HG02852 (cell line): ENCODE measurements at regions not wholly inside any gene's neighbourhood (a gene's known extent, or its start where the extent isn't known, plus 50 kb on each side); places are given as distances from the start of the nearest gene placed in this dataset.

Source experiments
- ATAC-seq: cut with Tn5 transposase; IDR thresholded peaks from one replicate; pipeline ENCODE4 v1.9.1; 2021; ENCODE audit warnings: mild to moderate bottlenecking, moderate library complexity; ENCODE audit not compliant: unreplicated experiment

DNA sequence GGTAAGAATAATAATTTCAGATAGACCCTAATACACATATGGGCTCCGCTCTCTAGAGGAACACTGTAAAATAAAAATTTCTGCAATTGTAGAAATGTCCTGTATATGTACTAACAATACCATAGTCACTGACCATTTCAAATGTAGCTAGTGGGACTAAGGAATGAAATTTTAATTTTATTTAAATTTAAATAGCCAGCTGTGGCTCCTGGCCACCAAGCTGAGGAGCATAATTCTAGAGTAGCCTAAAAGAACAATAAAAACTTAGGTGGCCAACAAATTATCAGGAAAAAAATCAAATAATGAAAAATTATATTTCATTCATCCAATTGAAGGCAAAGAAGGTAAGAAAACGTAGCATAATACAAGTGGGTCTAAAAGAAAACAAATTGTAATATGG, 240.9 kb upstream of the MIR17HG start:
- ATAC-seq, result no peak

DNA sequence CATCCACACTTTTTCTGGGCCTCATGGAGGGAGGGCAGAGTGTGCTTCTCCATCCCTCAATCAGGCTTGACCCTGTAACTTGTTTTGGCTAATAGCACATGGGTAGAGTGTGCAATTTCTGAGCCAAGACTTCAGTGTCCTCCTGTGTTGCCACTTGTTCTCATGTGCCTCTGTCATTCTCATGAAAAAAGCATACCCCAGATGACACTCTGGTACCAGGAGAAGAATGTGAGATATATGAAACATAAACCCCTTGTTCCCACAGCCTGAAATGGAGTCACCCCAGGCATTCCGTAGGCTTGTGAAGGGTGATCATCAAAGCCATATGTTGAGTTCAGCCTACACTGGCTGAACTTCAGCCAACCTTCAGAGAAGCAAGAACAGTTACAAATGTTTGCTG, 239.2 kb upstream of the MIR17HG start:
- no peak for ATAC-seq

DNA sequence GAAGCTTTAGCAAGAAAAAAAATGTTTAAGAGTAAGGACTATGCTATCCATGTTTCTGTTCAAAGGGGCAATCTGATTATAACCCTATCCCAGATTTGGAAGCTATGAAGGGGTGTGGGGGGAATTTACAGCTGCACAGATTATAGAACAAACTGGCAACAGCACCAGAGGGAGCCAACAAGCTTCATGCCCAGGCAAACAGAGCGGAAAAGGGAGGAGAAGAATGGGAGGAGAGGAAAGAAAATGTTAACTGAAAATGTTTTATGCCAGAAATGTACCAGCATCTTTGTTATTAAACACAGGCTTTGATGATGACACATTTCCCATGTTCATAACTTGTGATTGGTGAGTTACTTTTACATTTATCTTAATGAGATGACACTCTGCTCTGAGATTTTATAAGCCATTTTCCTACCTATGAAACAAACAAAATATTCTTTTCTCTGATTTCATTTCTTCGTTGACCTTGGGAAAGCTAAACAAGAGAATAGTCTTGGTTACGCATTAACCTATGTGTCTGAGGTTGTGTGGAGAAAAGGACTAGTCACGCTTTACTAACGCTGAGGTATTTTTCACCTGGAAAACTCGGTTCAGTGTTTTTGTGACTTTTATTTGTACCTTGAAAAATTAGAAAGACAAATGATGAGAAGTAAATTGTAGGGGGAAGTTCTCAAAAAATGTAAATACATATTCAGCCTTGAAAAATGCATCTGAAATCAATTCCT, 235.8 kb upstream of the MIR17HG start:
- ATAC-seq, result no peak

DNA sequence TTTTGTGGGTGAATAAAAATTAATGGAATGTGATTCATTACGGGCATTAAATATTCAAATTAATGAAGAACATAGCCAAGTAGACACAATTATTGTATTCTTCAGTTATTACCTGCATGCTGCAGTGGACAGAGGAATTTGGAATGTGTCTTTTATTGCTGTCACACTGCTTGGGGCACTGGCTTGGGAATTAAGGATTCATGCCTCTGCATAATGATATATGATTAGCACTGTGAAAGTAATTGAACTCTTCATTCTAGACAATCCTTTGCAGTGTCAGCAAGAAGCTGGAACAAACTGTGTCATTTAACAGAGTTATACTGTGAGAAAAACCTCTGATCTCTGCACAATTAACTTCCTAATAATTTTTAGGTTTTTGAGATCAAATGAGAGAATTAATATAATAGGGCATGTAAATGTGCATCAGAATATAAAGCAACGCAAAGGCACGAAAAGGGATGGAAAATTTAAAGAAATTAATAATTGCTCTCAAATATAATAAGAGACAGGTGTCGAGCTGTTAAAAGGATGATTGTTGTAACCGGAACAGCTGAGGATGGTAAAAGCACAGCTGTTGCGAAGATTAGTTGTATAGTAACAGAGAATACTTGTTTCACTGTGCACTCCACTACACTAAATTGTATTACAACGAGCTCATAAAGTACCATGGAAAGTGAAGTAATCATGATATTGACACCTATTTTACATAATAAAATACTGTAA, 235.1 kb upstream of the MIR17HG start:
- no peak for ATAC-seq

DNA sequence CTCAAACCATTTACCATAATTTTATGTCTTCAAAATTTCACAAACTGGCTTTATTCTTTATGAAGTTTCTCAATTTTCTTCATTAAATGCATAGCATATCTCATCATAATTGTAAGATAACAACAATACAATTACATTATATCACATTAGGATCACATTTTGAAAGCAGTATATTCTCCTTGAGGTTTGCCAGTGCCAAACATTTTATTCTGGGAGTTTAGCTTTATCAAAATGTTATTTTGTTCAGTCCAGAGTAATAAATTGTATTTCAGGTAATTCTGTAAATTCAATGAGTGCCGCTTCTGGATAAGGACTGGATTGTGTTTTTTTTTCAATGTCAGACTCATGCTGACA, 234.6 kb upstream of the MIR17HG start:
- no peak for ATAC-seq

DNA sequence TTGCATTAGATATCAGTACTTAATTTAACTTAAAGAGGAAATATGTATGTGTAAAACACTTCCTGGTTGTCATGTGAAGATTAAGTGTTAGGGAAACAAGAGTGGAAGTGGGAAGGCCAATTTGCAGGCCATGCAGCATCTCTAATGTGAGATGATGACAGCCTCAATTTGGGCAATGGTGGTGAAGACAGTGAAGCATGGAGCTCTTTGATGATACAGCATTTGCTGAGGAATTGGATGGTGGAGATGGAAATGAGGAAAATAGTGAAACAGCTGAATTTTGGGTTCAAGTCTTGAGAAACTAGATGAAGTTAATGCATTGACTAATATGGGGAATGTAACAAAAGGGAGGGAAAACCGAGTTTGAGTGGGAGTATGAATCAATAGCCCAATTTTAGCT, 231.7 kb upstream of the MIR17HG start:
- ATAC-seq, result no peak

DNA sequence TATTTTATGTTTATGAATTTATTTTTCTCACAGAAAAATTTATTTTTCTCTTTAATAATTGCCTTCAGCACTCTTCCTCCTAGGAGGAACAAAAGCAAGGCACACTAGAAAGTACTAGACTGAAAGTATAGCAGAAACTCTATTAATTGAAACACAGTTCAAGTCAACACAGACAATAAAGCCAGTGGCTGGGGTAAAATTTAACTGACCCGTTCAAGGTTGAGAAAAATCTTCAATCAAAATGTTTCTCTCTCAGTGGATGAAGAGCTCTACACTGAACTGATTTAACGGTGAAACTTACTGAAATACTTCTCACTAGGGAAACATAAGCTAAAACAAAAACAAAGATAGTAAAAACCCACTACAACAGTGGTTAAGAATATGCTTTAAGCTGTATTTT, 230.1 kb upstream of the MIR17HG start:
- no peak for ATAC-seq

DNA sequence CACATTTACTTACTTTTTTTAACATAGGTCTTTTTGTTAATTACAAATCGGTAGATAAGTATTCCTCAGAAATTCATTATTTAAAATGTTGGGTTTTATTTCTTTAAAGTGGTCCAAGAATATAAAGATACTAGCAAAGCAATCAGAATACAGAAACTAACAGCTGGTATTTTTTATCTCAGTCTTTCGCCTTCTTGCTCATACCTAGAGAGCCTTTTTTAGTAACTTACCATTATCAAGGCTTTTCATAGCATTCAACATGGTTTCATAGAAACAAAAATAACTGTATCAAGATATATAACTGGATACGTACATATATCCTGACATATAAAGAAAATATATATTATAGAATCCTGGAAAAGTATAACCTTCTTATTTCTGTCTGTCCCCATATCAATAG, 227.8 kb upstream of the MIR17HG start:
- peak; percentile 54 for ATAC-seq

DNA sequence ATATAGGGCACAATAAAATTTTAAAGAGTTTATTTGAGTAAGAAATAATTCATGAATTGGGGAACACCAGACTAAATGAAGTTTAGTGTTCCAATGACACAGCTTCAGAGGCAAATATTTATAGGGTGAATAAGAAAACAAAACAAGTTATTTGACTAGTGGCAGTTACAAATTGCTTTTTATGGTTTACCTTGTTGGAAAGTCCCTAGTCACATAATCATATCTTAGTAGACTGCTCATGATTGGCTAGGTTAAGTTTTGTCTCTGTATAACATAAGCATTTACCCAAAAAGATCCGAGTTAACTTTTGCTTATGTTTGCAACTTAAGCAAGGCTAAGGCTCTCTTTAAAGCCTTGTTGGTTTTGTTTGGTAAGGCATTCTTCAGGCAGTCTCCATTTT, 224.7 kb upstream of the MIR17HG start:
- no peak for ATAC-seq

DNA sequence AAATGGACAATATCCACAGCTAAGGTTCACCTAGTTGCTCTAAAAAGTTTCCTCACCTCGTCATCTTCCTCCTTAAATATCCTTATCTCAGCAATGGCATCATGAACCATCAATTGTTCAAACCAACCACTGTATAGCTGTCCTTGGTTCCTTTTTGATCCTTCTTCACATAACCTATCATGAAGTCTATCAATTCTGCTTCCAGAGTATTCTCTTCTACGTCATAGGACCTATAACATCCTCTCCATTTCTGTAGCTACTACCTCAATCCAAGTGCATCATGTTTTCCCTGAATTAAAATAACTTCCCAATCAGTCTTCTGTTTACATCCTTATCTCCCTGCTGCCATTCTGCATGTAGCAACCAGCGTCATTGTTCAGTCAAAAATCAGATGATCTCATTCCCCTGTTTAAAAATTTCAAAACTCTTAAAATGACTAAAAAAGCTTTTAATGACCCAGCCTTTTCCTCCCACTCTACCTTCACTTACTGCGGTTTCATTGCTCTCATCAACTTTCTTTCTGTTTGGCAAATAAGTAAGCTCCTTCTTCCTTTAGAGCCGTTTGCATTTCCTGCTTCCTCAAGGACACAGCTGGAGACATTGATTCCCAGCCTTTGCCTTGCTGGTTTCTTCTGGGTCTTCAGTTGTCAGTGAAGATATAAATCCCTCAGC, 223.9 kb upstream of the MIR17HG start:
- peak; percentile 43 for ATAC-seq

DNA sequence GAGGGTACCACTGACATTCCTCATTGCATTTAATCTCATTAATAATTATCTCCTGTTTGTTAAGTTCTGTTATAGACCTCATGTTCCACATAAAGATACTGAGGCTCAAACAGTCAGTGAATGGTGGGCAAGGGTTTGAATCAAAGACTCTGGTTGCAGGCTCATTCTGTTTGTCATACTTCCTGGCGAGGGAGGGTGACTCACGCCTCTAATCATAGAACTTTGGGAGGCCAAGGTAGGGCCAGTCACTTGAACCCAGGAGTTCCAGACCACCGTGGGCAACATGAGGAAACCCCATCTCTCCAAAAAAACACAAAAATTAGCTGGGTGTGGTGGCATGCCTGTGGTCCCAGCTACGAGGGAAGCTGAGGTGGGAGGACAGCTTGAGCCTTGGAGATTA, 220.7 kb upstream of the MIR17HG start:
- ATAC-seq, result no peak

DNA sequence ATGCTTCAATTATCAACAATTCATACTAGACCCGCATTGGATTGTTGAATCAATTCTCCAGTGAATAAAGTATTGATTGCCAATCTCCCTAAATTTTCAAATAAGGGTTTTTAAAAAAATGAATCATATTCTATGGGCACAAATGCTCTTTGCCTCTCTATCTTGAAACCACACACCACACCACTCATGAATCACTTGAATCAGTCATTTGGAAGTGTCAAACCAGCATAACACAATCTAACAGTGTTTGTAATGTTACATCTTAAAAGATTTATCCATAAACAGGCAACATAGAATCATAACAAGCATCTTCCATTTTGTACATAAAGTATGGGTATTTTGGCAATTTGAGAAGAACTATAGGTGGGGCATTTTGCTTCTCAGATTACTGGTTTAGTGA, 219.5 kb upstream of the MIR17HG start:
- no peak for ATAC-seq

DNA sequence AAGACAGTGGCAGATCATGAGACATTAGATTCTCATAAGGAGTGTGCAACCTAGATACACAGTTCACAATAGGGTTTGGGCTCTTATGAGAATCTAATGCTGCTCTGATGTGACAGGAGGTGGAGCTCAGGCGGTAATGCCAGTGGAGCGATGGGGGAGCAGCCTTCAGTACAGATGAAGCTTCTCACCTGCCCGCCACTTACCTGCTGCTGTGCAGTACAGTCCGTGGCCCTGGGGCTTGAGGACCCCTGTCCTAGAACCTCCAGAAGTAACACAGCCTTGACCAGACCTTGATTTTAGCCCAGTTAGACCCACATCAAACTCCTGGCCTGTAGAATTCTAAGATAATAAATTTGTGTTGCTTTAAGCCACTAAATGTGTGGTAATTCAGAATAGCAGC, 215.1 kb upstream of the MIR17HG start:
- no peak for ATAC-seq

DNA sequence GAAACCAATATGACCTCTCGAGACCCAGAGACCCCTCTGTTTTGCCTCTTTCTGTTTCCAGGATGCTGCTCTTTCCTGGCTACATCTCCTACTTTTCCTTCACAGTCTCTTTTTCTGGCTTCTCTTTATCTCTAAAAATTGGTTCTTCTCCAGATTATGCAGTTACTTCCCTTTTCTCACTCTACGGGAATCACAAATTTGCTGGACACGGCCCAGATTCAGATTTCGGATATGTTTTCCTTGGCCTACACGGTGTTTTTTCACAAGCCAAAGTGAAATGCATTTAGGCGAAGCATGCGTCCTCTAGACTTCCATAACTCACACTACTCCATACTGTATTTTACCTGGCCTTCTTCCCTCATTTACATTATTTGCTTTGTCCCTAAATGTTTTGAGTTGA, 214.7 kb upstream of the MIR17HG start:
- ATAC-seq, result no peak

DNA sequence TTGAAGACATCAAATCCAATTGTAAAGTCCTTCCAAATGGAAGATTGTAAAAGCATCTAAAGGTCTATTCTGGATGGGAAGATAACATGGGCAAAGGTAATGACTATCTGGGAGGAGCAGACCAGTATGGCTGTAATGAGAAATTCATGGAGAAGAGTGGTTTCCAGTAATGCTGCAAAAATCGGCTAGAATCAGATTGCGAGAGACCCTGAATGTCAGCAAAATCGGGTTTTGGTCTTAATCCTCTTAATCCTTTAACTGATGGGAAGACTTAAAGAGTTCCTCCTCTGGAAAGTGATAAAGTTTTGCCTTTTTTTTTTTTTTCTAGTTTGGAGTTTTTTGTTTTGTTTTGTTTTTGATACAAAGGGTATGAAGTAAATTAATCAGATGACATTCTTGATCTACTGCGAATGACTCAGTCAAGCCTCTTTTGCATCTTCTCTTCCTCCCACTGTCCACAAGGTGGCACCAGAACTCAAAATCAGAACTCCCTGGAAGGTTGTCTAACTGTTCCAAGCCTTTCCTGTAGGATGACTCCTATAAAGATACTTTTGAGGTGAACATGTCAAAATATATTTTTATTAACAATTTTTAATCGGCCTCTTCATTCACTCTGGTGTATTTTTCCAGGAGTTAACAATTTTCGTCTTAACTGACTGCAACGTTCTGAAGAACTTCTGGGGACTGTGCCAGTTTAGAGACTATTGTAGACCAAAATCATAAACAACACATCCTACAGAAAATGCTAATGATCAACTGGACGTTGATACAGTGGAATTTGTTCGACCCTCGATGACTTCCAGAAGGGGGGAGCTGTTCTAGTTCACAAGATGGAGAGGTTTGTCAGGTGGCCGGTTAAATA, 213.3 kb upstream of the MIR17HG start:
- peak; percentile 86 for ATAC-seq

DNA sequence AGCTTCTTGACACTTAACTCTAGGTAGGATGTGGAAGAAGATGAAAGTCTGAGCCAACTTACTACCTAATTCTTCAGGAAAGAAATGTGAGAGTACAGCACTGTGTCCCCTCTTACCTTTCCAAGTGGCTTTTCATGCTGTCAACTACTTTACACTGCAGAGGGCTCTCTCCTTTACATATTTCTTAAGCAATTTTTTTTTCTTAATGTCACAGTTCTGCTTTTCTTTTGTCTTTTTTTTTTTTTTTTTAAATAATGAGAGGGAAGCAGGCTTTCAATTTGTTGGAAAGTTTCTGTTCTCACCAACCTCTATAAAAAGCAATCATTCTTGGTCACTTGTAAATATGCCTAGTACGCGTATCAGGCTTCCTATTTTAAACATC, 212.7 kb upstream of the MIR17HG start:
- ATAC-seq, result no peak

DNA sequence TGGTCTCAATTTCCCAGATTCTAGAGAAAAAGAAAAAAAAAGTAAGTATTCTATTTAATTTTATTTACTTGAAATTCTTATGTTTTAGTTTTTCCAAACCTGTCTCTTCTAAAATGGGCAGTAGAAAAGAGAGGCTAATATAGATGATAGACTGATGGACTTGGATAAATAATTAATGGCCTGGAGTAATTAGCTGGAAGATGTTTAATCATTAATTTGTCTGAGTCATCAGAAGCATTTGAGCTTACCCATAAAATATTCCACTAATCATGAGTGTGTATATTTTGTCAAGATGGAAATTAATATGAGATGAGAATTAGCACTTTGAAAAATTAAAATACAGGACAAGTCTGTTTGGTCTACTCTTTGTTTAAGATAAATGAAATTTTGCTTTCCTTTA, 212.1 kb upstream of the MIR17HG start:
- no peak for ATAC-seq

DNA sequence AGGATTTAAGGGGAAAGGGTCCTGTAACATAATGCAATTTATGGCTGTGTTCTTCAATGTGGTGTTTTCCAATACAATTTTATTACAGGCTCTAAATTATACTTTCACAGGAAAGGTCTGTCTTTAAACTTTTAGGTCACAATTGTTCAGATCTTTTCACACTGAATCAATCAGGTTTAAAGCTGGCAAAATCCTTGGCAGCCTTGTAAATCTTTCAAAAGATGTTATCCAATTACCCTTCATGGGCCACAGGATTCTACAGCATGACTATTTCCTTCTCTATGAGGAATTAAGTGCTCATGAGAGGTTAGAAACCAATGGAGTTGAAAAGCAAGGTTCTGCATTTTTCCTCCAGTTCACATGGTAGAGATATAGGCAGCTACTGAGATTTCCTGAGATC, 211.5 kb upstream of the MIR17HG start:
- ATAC-seq, result no peak

DNA sequence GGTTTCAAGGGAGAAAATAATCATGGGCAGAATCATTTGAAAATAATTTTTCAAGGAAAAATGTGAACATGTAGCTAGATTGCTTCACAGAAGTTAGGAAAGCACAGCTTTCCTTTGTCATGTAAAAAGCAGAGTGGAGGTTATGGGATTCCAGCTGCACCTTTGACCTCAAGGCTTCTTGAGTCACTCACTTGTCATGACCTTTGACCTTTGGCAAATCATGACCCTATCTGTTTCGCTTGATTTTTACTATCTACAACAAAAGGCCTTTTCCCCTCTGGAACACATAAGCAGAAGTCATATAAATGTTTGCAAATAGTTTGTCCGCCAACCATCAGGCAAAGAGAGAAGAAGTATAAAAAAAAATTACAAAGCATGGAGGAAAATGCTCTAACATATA, 210.7 kb upstream of the MIR17HG start:
- no peak for ATAC-seq

DNA sequence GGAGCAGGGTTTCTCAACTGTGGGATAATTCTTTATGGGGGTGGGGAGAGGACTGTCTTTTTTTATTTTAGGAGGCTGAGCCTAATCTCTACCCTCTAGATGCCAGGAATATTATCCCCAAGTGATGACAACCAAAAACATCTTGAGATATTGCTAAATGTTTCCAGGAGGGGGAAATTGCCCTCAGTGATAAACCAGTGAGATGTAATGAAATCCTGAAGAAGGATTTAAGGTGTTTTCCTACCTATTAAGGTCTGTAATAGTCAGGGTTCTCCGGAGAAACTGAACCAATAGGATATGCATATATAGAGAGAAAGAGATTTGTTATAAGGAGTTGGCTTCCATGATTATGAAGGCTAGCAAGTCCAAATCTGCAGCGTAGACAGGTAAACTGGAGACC, 208.3 kb upstream of the MIR17HG start:
- no peak for ATAC-seq

DNA sequence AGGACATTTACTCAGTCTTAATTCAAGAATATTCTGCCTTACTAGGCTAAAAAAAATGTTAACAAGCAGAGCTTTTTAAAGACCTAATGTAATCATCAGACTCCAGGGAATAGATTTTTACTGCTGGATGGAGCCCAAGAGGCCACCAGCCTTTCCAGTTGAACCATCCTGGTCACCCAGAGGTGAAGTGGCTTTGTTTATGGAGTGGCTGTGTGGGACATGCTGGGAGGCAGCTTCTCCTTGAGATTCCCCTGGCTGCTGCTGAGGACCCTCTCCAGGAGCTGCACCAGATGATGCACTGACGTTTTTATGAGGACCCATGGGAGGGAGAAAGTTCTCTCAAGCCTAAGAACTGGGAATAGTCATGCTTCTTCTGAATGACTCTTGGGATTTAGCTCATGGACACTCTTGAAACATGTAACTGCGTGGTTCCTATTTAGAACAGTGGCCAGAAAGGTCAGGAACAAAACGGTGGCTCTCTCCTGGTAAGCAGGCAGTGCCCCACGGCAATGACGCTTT, 205.9 kb upstream of the MIR17HG start:
- ATAC-seq, result no peak
